Skeletal muscle tissue (tissue), 3 donors: ENCODE measurements at regions not wholly inside any gene's neighbourhood (a gene's known extent, or its start where the extent isn't known, plus 50 kb on each side); places are given as distances from the start of the nearest gene placed in this dataset.

ENCODE experiments used
- H3K27ac ChIP-seq: one replicate; pipeline ENCODE4 v1.7.0; 2013; ENCODE audit warnings: mild to moderate bottlenecking, low read depth, low read length, inconsistent platforms
- H3K27me3 ChIP-seq, 3 donors: one replicate each; pipeline ENCODE4 v1.7.0; 2013; ENCODE audit warnings: low read length in 3 of 3; ENCODE audit not compliant: control insufficient read depth in 3 of 3, insufficient read depth in 3 of 3
- H3K36me3 ChIP-seq, 3 donors: one replicate each; pipeline ENCODE4 v1.7.0; 2013; ENCODE audit warnings: low read length in 3 of 3; ENCODE audit not compliant: control insufficient read depth in 3 of 3, insufficient read depth in 3 of 3
- H3K4me1 ChIP-seq, 3 donors: one replicate each; pipeline ENCODE4 v1.7.0; 2013; ENCODE audit warnings: low read length in 3 of 3, mild to moderate bottlenecking in 3 of 3; ENCODE audit not compliant: control insufficient read depth in 3 of 3, insufficient read depth in 3 of 3
- H3K4me3 ChIP-seq, 3 donors: one replicate each; pipeline ENCODE4 v1.7.0; 2013; ENCODE audit warnings: low read length in 3 of 3
- H3K9ac ChIP-seq, 3 donors: one replicate each; pipeline ENCODE4 v1.7.0; 2013; ENCODE audit warnings: low read length in 3 of 3, mild to moderate bottlenecking in 3 of 3, moderate library complexity in 2 of 3, low read depth in 1 of 3
- H3K9me3 ChIP-seq, 3 donors: one replicate each; pipeline ENCODE4 v1.7.0; 2013; ENCODE audit warnings: low read length in 3 of 3; ENCODE audit not compliant: control insufficient read depth in 3 of 3
- donor health status: Osteomylitis.

DNA sequence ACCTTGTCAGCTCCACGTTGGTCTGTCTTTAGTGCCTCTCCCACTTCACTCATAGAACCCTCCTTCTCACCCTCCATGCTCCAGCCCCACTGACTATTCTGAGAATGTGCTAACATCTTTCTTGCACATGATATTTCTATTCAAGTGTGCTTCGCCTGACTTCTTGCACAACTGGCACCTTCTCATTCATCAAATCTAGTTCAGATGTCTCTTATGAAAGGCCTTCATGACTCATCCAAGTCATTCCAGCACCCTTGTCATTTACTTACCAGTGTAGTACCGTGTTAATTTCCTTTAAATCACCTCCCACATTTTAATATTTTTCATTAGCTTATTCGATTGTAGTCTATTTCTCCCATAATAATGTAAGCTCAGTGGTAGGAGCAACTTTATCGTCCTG lies 197.8 kb upstream of the PIRT start:
- peaks cover 0 to 2% (median 0%) of the 10 kb centered on the region in 3 donors for H3K9me3 ChIP-seq
- H3K4me1 ChIP-seq: no peaks in the 10 kb centered on the region
- no peak overlapping the region for H3K27ac ChIP-seq
- H3K9ac ChIP-seq: no peak overlapping the region
- no peaks in the 10 kb centered on the region for H3K36me3 ChIP-seq
- no peaks in the 10 kb centered on the region for H3K27me3 ChIP-seq
- no peak overlapping the region for H3K4me3 ChIP-seq

- Histone ChIP-seq H3K36me3 (no peaks in the 10 kb centered on the region), H3K9ac (no peak overlapping the region), H3K27ac (no peak overlapping the region), H3K4me1 (no peaks in the 10 kb centered on the region), H3K27me3 (no peaks in the 10 kb centered on the region), H3K9me3 (peaks cover 0 to 2% (median 0%) of the 10 kb centered on the region in 3 donors), H3K4me3 (no peak overlapping the region)
Measured at GRCh38 chr17:11031787-11032186, 193.9 kb upstream of the PIRT start.

DNA sequence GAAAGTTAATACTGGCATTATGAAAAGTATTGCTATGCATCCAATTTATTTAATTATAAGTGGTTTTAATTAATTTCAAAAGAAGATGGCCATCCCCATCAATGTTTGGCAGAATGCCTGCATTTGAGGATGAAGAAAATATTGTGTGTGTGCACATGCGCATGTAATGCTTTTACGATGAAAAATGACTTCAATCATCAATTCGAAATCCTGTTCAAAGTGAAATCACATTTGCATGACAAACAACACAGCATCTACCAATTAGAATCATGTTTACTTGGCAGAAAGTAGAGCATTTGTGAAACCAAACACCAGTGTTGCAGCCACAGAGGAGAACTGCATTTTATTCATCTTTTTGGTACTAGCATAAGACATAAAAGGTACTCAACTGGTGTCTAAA lies 191.9 kb upstream of the PIRT start:
- Histone ChIP-seq H3K4me3 (no peak overlapping the region), H3K9ac (no peak overlapping the region), H3K27me3 (no peaks in the 10 kb centered on the region), H3K9me3 (peaks cover 0 to 2% (median 0%) of the 10 kb centered on the region in 3 donors), H3K36me3 (no peaks in the 10 kb centered on the region), H3K4me1 (no peaks in the 10 kb centered on the region), H3K27ac (no peak overlapping the region)

DNA sequence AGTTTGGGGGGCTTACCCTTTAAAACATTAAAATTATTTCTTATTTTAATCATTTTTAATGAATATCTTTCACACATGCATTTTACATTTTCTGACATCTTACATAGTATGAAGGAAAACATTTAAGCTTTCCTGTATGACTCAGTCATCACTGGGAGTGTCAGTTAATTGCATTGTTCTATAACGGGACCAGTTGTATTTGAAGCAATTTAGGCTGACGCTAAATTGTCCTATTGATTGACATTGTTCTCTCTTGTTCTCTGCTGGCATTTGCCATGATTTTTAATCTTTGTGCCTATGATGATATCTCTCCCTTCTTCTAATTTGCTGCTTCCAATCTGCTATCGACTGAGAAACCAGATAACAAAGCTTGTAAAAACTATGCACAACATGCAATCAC lies 190.5 kb upstream of the PIRT start:
- no peaks in the 10 kb centered on the region for H3K27me3 ChIP-seq
- H3K4me3 ChIP-seq: no peak overlapping the region
- no peaks in the 10 kb centered on the region for H3K4me1 ChIP-seq
- H3K9ac ChIP-seq: no peak overlapping the region
- H3K27ac ChIP-seq: no peak overlapping the region
- H3K9me3 ChIP-seq: peaks cover 0 to 2% (median 0%) of the 10 kb centered on the region in 3 donors
- no peaks in the 10 kb centered on the region for H3K36me3 ChIP-seq

GRCh38 chr17:11026903-11027302 lies 189.0 kb upstream of the PIRT start:
- no peaks in the 10 kb centered on the region for H3K4me1 ChIP-seq
- no peak overlapping the region for H3K27ac ChIP-seq
- H3K9me3 ChIP-seq: peaks cover 0 to 1% (median 0%) of the 10 kb centered on the region in 3 donors
- no peaks in the 10 kb centered on the region for H3K36me3 ChIP-seq
- no peak overlapping the region for H3K4me3 ChIP-seq
- H3K9ac ChIP-seq: no peak overlapping the region
- H3K27me3 ChIP-seq: no peaks in the 10 kb centered on the region

- H3K4me3 ChIP-seq: no peak overlapping the region
- H3K9ac ChIP-seq: no peak overlapping the region
- H3K4me1 ChIP-seq: no peaks in the 10 kb centered on the region
- no peaks in the 10 kb centered on the region for H3K9me3 ChIP-seq
- H3K36me3 ChIP-seq: no peaks in the 10 kb centered on the region
- no peak overlapping the region for H3K27ac ChIP-seq
- peaks cover 0 to 2% (median 0%) of the 10 kb centered on the region in 3 donors for H3K27me3 ChIP-seq
Measured at GRCh38 chr17:11023639-11024479, 186.0 kb upstream of the PIRT start.

DNA sequence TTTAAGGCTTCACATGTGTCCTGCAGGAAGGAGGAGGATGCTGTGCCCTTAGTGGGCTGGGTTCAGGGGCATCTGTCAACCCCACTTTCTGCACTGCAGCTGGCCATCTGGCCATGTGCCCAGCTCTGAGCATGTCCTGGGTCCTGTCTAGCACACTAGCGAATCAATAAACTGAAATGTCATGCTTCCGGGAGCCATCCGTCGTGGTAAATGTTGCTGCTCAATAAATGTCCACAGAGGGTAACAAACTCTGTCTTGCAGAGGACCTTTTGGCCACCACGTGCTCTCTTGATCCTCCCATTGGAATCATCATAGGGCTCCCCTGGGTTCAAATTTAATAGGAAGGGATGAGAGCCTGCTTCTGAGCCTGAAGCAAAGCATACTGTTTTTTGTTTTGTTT lies 168.6 kb upstream of the PIRT start:
- Histone ChIP-seq H3K4me3 (no peak overlapping the region), H3K36me3 (no peaks in the 10 kb centered on the region), H3K4me1 (no peaks in the 10 kb centered on the region), H3K27me3 (peaks cover 4 to 9% (median 6%) of the 10 kb centered on the region in 3 donors), H3K9me3 (peaks cover 0 to 4% (median 0%) of the 10 kb centered on the region in 3 donors), H3K27ac (no peak overlapping the region), H3K9ac (no peak overlapping the region)

DNA sequence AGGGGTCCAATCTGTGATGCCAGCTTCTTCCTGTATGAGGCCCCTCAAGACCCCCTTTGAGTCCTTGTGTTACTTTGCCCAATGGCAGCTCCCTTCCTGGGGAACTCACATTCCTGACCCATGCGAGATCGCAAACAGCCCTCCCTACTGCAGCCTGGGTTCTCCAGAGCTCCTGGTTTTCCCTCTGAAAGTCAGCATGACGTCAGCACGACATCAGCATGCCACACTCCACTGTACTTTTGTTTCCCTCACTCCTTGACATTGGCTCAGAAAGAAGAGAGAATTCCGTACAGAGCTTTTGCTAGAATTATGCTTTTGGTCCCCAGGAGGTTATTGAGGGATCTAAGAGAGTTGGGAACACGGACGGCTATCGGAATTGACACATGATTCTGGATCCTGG lies 168.1 kb upstream of the PIRT start:
- Histone ChIP-seq H3K27ac (no peak overlapping the region), H3K9ac (no peak overlapping the region), H3K9me3 (peaks cover 0 to 4% (median 0%) of the 10 kb centered on the region in 3 donors), H3K4me1 (no peaks in the 10 kb centered on the region), H3K36me3 (no peaks in the 10 kb centered on the region), H3K27me3 (peaks cover 4 to 9% (median 6%) of the 10 kb centered on the region in 3 donors), H3K4me3 (no peak overlapping the region)

GRCh38 chr17:11002417-11002816 lies 164.5 kb upstream of the PIRT start:
- H3K4me3 ChIP-seq: no peak overlapping the region
- H3K36me3 ChIP-seq: no peaks in the 10 kb centered on the region
- no peak overlapping the region for H3K27ac ChIP-seq
- H3K9ac ChIP-seq: no peak overlapping the region
- peaks cover 4 to 6% (median 5%) of the 10 kb centered on the region in 3 donors for H3K27me3 ChIP-seq
- peaks cover 0 to 1% (median 0%) of the 10 kb centered on the region in 3 donors for H3K9me3 ChIP-seq
- no peaks in the 10 kb centered on the region for H3K4me1 ChIP-seq

GRCh38 chr17:11001651-11002050 lies 163.8 kb upstream of the PIRT start:
- Histone ChIP-seq H3K9me3 (peaks cover 0 to 2% (median 0%) of the 10 kb centered on the region in 3 donors), H3K4me3 (no peak overlapping the region), H3K27me3 (peaks cover 4 to 6% (median 5%) of the 10 kb centered on the region in 3 donors), H3K27ac (no peak overlapping the region), H3K9ac (no peak overlapping the region), H3K4me1 (no peaks in the 10 kb centered on the region), H3K36me3 (no peaks in the 10 kb centered on the region)
